ENCODE measurements at regions not wholly inside any gene's neighbourhood (a gene's known extent, or its start where the extent isn't known, plus 50 kb on each side); places are given as distances from the start of the nearest gene placed in this dataset.
"Not testable (repeated sequence)": the region's sequence is repeated elsewhere in the genome, so short reads cannot be mapped to it uniquely, and the experiment has no call there.

- peaks cover 0 to 28% (median 11%) of the 10 kb centered on the region in 12 donors for H3K9me3 ChIP-seq
- DNase-seq, result no peak
- intact Hi-C loops (cut with DNase I), result no loop called here
- H3K36me3 ChIP-seq, result no peaks in the 10 kb centered on the region
- no peaks in the 10 kb centered on the region for H3K27me3 ChIP-seq
- no peak for ATAC-seq
- no peak overlapping the region for H3K4me3 ChIP-seq
- no peaks in the 10 kb centered on the region for H3K4me1 ChIP-seq
- no peak overlapping the region for H3K27ac ChIP-seq
- no peak for TF ChIP-seq CTCF (IDR thresholded peaks at IDR 0.05)
- TF ChIP-seq POLR2A (IDR thresholded peaks at IDR 0.05), result no peak
Measured at GRCh38 chr6:122918714-122919113, 77.3 kb upstream of the CLVS2 start.

- Histone ChIP-seq H3K36me3 (no peaks in the 10 kb centered on the region), H3K27me3 (no peaks in the 10 kb centered on the region), H3K27ac (no peak overlapping the region), H3K9me3 (peaks cover 0 to 15% (median 0%) of the 10 kb centered on the region in 12 donors), H3K4me3 (no peak overlapping the region), H3K4me1 (no peaks in the 10 kb centered on the region)
- no peak for DNase-seq
- 75 to 89% (median 83%) methylated on average over 1 to 3 of the region's 3 CpGs for WGBS, 4 donors
- TF ChIP-seq CTCF (IDR thresholded peaks at IDR 0.05), result no peak
- TF ChIP-seq POLR2A (IDR thresholded peaks at IDR 0.05), result no peak
- no peak for ATAC-seq
- intact Hi-C loops (cut with DNase I), result no loop called here
Measured at GRCh38 chr6:122930252-122931180, 65.5 kb upstream of the CLVS2 start.

GRCh38 chr6:122931916-122932315 lies 64.1 kb upstream of the CLVS2 start:
- TF ChIP-seq CTCF (IDR thresholded peaks at IDR 0.05) (no peak), POLR2A (IDR thresholded peaks at IDR 0.05) (no peak)
- intact Hi-C loops (cut with DNase I), result no loop called here
- Histone ChIP-seq H3K36me3 (no peaks in the 10 kb centered on the region), H3K4me3 (no peak overlapping the region), H3K27me3 (no peaks in the 10 kb centered on the region), H3K9me3 (peaks cover 0 to 14% (median 0%) of the 10 kb centered on the region in 12 donors), H3K27ac (no peak overlapping the region), H3K4me1 (no peaks in the 10 kb centered on the region)
- ATAC-seq, result no peak
- no peak for DNase-seq

DNA sequence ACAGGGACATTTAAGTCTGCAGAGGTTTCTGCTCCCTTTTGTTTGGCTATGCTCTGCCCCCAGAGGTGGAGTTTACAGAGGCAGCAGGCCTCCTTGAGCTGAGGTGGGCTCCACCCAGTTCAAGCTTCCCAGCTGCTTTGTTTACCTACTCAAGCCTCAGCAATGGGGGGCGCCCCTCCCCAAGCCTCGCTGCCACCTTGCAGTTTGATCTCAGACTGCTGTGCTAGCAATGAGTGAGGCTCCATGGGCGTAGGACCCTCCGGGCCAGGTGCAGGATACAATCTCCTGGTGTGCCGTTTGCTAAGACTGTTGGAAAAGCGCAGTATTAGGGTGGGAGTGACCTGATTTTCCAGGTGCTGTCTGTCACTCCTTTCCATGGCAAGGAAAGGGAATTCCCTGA lies 51.1 kb upstream of the CLVS2 start:
- DNase-seq, H3K4me3 ChIP-seq, H3K9me3 ChIP-seq, H3K27me3 ChIP-seq, H3K36me3 ChIP-seq, H3K27ac ChIP-seq, H3K4me1 ChIP-seq, ATAC-seq: not testable (repeated sequence)
- 60 to 86% (median 82%) methylated on average over 1 to 6 of the region's 6 CpGs for WGBS, 4 donors
- intact Hi-C loops (cut with DNase I), result loop anchor here in 2 of 10 donors (5.0 kb wide), 1 partner anchor 372 kb away; no protein-coding TSS in a partner anchor
